Tibial nerve (tissue), 4 donors: ENCODE measurements at regions not wholly inside any gene's neighbourhood (a gene's known extent, or its start where the extent isn't known, plus 50 kb on each side); places are given as distances from the start of the nearest gene placed in this dataset. TPM values are rescaled to one million over a fixed set of nuclear protein-coding genes. Genes with fewer than 3 reads are reported as not detected.

Experiments
- DNase-seq, 2 donors: peaks; one replicate each; pipeline ENCODE4 v3.0.0-alpha.2; 2019; ENCODE audit warnings: low spot score in 2 of 2
- H3K27ac ChIP-seq, 4 donors: fragments of 200-600 bp; sonication (generic) in 3 of 4; one replicate each; pipeline ENCODE4 v1.5.1; 2017 to 2019; ENCODE audit warnings: mild to moderate bottlenecking in 1 of 4
- H3K27me3 ChIP-seq, 2 donors: fragments of 200-600 bp; sonication (generic) in 1 of 2; one replicate each; pipeline versions ENCODE4 v1.5.1 to v1.6.0; 2017 to 2019
- H3K36me3 ChIP-seq, 3 donors: fragments of 200-600 bp; sonication (generic); one replicate each; pipeline ENCODE4 v1.5.1; 2018 to 2019
- H3K4me1 ChIP-seq, 4 donors: fragments of 200-600 bp; sonication (generic) in 3 of 4; one replicate each; pipeline ENCODE4 v1.5.1; 2017 to 2019
- H3K4me3 ChIP-seq, 4 donors: fragments of 200-600 bp; sonication (generic) in 3 of 4; one replicate each; pipeline ENCODE4 v1.5.1; 2017 to 2019; ENCODE audit warnings: mild to moderate bottlenecking in 1 of 4, moderate library complexity in 1 of 4
- H3K9me3 ChIP-seq, 4 donors: fragments of 200-600 bp; sonication (generic) in 3 of 4; one replicate each; pipeline ENCODE4 v1.5.1; 2017 to 2019
- CTCF ChIP-seq, 5 experiments: fragments of 200-600 bp in 3 of 5; fragments of 450-650 bp in 2 of 5; sonication (generic) in 3 of 5; IDR thresholded peaks; one replicate each; pipeline ENCODE4 v1.5.1; 2016 to 2019; ENCODE audit warnings: antibody characterized with exemption in 5 of 5, mild to moderate bottlenecking in 3 of 5, moderate library complexity in 2 of 5
- EP300 ChIP-seq, 2 donors: sonication (generic); formaldehyde crosslinking; IDR thresholded peaks; one replicate each; pipeline ENCODE4 v1.6.1; 2017; ENCODE audit warnings: antibody characterized with exemption in 2 of 2, mild to moderate bottlenecking in 1 of 2
- POLR2A ChIP-seq, 2 donors: fragments of 450-650 bp; IDR thresholded peaks; one replicate each; pipeline ENCODE4 v1.6.1; 2017; ENCODE audit warnings: antibody characterized with exemption in 2 of 2, mild to moderate bottlenecking in 2 of 2, moderate library complexity in 2 of 2
- WGBS, 2 donors: methylation state at CpG; one replicate each; pipeline ENCODE4 v1.1.5; 2018; 5-methylcytosine and 5-hydroxymethylcytosine counted together
- small RNA-seq: library from RNA; depleted of rRNA; stranded (forward); fragments of <200 nt; gene quantifications from one replicate; pipeline ENCODE3, GENCODE V24; 2016

GRCh38 chr10:10967581-10968256 lies 50.0 kb upstream of the CELF2 start:
- 59 to 70% methylated on average over 8 of the region's 8 CpGs for WGBS, 2 donors
- Histone ChIP-seq H3K27ac (no peak overlapping the region), H3K4me3 (no peak overlapping the region), H3K4me1 (peaks cover 0 to 5% (median 0%) of the 10 kb centered on the region in 4 donors), H3K9me3 (no peaks in the 10 kb centered on the region), H3K27me3 (no peaks in the 10 kb centered on the region), H3K36me3 (no peaks in the 10 kb centered on the region)
- DNase-seq, result no peak
- TF ChIP-seq EP300 (IDR thresholded peaks at IDR 0.05), result no peak
- no peak for TF ChIP-seq POLR2A (IDR thresholded peaks at IDR 0.05)
- no peak for TF ChIP-seq CTCF (IDR thresholded peaks at IDR 0.05)

Small RNAs in the stretch of these regions (small RNA-seq; reads per million reads assigned to genes)
- gene AC025946.2 (not detected), gene AL355333.1 (not detected), gene CUX2P1 (not detected), gene RF00019 (not detected), gene RNA5SP299 (not detected)
